Ectodermal cell (in vitro differentiated cells): ENCODE measurements at regions not wholly inside any gene's neighbourhood (a gene's known extent, or its start where the extent isn't known, plus 50 kb on each side); places are given as distances from the start of the nearest gene placed in this dataset.

ENCODE experiments used
- H3K27ac ChIP-seq: 2 replicates; pipeline ENCODE4 v1.7.0; 2013; ENCODE audit warnings: mild to moderate bottlenecking, low read depth, low read length; ENCODE audit not compliant: insufficient read depth, poor library complexity, severe bottlenecking
- H3K27me3 ChIP-seq: 2 replicates; pipeline ENCODE4 v1.7.0; 2013; ENCODE audit warnings: mild to moderate bottlenecking, low read length; ENCODE audit not compliant: insufficient read depth, control insufficient read depth, poor library complexity, severe bottlenecking
- H3K36me3 ChIP-seq: one replicate; pipeline ENCODE4 v1.7.0; 2013; ENCODE audit warnings: low read length; ENCODE audit not compliant: control insufficient read depth, insufficient read depth
- H3K4me1 ChIP-seq: one replicate; pipeline ENCODE4 v1.7.0; 2013; ENCODE audit warnings: low read length; ENCODE audit not compliant: control insufficient read depth, insufficient read depth
- H3K4me3 ChIP-seq: 2 replicates; pipeline ENCODE4 v1.7.0; 2013; ENCODE audit warnings: low read depth, low read length, control low read depth; ENCODE audit not compliant: insufficient read depth
- H3K9me3 ChIP-seq: 2 replicates; pipeline ENCODE4 v1.7.0; 2013; ENCODE audit warnings: mild to moderate bottlenecking, low read length, moderate library complexity; ENCODE audit not compliant: control insufficient read depth
- WGBS, 2 experiments: methylation state at CpG; one replicate each; pipeline ENCODE4 v1.1.7; 2013; ENCODE audit warnings: missing lambda C conversion rate in 2 of 2; 5-methylcytosine and 5-hydroxymethylcytosine counted together

DNA sequence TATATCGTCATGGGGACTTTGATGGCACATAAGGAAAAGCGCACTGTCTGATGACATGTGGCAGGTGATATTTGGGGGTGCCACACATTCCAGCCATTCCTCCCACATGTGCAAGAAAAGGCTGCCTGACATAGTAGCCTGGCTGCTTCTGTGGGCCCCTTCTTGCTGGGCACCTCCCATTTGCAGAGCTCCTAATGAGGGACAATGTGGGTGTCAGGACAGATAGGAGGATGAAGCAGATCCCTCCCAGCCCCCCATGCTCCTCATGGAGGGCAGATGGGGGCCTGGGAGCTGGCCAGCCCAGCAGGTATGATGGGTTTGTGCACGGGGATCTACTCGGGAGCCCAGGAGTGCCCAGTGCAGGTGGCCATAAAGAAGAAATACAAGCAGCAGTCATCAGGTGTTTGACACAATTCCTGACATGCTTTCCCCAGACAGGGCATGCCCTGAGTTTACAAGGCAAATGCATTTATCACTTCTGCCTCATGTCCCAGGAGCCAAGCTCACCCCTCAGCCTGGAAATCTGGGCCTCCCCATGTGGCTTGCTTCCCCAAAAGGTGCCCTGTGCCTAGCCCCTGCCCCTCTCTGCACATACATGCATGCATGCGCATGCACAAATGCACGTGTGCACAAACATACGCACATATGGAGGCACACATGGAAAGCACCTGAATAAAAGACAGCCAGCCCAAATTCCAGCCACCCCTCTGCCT is 260.6 kb upstream of the RPL38 start:
- H3K27me3 ChIP-seq, result no peaks in the 10 kb centered on the region
- H3K27ac ChIP-seq, result no peak overlapping the region
- no peaks in the 10 kb centered on the region for H3K4me1 ChIP-seq
- no peaks in the 10 kb centered on the region for H3K36me3 ChIP-seq
- H3K9me3 ChIP-seq, result no peaks in the 10 kb centered on the region
- WGBS, 2 experiments, result 94 to 95% methylated on average over 7 of the region's 7 CpGs
- H3K4me3 ChIP-seq, result no peak overlapping the region

DNA sequence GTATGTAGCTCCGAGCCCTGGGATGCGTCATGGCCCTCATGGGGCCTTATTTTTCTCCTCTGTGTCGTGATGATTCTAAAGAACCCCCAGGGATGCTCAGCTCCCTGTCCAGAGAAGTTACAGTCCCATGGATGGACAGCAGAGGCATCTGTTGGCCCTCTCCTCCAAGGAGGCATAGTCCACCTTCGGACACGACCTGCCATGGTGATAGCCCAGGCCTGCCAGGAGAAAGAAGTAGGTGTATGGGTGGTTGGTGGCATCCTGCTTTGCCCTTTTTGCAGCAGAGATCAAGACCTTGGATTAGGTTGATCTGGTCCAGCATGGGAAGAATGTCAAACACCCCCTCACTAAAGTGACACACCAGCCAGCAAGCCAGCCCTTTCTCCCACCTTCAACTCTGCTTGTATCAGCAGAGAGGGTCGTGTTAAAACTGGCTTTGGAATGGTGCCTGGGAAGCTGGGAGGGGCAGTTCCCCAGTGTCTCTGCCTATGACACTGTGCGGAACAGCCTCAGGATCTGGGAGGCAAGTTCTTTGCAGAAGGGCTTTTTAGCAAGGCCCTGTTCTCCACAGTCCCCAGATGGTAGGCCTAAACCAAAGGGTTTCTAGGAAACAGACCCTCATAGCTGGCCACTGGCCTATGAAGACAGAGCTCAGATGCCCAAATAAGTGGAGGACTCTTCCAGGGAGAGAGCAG is 259.9 kb upstream of the RPL38 start:
- Histone ChIP-seq H3K4me1 (no peaks in the 10 kb centered on the region), H3K36me3 (no peaks in the 10 kb centered on the region), H3K9me3 (no peaks in the 10 kb centered on the region), H3K27ac (no peak overlapping the region), H3K27me3 (no peaks in the 10 kb centered on the region), H3K4me3 (no peak overlapping the region)
- 72 to 76% methylated on average over 7 of the region's 7 CpGs for WGBS, 2 experiments

DNA sequence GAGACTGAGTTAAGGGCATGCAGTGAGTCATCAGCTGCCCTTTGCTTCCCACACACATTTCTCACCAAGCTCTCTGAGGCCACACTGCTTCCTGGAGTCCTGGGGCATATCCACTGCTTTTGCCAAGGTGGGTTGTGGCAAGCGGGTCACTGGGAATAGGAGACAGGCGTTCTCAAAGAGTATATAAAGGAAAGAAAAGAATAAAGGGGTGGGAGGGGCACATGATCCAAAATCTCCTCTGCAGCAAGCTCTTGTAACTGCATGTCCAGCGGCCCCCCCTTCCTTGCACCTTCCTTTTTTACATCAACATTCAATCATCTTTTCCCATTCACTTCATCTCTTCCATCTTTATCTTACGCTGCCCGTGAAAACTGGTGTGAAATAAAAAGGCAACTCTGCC is 259.1 kb upstream of the RPL38 start:
- Histone ChIP-seq H3K4me1 (no peaks in the 10 kb centered on the region), H3K4me3 (no peak overlapping the region), H3K27me3 (no peaks in the 10 kb centered on the region), H3K9me3 (no peaks in the 10 kb centered on the region), H3K27ac (no peak overlapping the region), H3K36me3 (no peaks in the 10 kb centered on the region)
- WGBS, 2 experiments, result 90 to 91% methylated on average over 5 of the region's 5 CpGs

DNA sequence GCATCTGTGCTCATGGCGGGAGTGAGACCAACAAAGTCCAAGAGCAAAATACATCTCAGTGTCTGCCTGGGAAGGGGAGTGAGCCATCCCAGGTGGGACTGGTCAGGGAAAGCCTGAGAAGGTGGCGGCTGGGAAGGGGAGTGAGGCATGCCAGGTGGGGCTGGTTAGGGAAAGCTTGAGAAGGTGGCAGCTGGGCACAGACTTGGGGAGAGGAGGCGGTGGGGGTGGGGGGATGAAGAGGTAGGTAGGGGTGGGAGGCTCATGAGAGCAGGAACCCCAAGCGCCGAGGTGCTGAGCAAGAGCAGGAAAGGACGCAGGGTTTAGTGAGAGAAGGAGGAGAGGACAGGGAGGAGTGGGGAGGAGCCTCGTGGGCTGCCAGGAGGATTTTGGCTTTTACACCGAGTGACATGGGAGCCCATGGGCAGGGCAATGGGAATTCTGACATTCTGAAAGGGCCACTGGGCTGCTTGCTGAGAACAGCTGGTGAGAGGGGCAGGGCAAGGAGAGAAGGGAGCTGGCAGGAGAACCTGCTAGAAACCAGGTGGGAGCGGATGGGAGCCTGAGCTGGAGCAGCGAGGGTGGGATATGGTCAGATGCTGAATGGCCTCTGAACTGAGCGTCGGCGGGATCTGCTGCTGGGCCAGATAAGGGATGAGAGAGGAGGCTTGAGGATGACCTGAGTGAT is 256.1 kb upstream of the RPL38 start:
- H3K36me3 ChIP-seq, result no peaks in the 10 kb centered on the region
- no peak overlapping the region for H3K4me3 ChIP-seq
- WGBS, 2 experiments, result 92% methylated on average over 13 of the region's 13 CpGs
- peaks cover 9% of the 10 kb centered on the region for H3K4me1 ChIP-seq
- no peaks in the 10 kb centered on the region for H3K9me3 ChIP-seq
- H3K27ac ChIP-seq, result no peak overlapping the region
- H3K27me3 ChIP-seq, result no peaks in the 10 kb centered on the region

DNA sequence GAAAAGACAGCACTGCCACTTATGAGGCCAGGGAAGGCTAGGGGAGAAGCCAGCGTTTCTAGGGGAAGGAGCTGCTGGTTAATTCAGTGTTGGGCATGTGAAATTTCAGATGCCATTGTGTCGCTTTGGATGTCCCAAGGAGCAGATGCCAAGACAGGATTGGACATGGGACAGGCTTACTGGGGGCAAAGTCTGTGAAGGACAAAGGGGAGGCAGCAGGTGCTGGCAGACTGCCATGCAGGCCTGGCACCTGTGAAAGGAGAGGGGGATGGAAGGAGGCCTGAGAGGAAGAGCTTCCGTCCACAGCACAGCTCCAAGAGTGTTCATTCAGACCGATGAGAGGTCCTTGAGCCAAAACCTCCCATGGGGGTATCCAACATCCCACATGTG is 255.5 kb upstream of the RPL38 start:
- WGBS, 2 experiments, result 93 to 95% methylated on average over 4 of the region's 4 CpGs
- no peaks in the 10 kb centered on the region for H3K9me3 ChIP-seq
- H3K4me1 ChIP-seq, result peaks cover 9% of the 10 kb centered on the region
- no peak overlapping the region for H3K27ac ChIP-seq
- no peaks in the 10 kb centered on the region for H3K27me3 ChIP-seq
- no peak overlapping the region for H3K4me3 ChIP-seq
- H3K36me3 ChIP-seq, result no peaks in the 10 kb centered on the region

DNA sequence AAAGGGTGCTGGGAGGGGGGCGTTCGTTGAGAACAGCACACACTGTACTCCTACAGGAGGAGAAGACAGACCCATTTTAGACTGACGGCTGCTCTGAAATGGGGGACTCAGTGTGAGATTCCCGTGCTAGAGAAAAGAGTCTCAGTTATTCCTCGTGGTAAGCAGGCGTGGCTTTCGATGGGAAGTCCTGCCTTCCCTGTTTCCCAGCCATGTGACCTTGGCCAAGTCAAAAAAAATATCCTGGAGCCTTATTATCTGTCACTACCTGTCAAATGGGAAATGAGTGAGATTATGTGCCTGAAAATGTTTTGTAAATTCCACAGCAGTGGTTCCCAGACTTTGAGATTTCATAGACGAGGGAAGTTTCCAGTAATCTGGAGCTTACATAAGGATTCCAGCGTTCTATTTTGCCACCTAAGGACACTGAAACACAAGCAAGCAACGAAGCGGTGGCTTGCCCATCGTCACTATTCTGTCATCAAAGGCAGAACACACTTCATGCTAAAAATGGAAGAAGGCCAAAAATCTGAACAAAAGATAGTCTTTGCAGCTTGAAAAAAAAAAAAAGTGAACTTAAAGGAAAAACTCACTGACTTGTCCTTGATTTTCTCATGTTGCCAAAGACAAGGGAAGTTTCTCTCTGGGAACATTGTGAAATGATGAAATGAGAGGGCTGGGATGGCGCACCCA is 253.4 kb upstream of the RPL38 start:
- H3K4me1 ChIP-seq, result peaks cover 9% of the 10 kb centered on the region
- H3K27me3 ChIP-seq, result no peaks in the 10 kb centered on the region
- H3K9me3 ChIP-seq, result no peaks in the 10 kb centered on the region
- no peaks in the 10 kb centered on the region for H3K36me3 ChIP-seq
- H3K27ac ChIP-seq, result no peak overlapping the region
- H3K4me3 ChIP-seq, result no peak overlapping the region
- WGBS, 2 experiments, result 92 to 93% methylated on average over 13 of the region's 13 CpGs

DNA sequence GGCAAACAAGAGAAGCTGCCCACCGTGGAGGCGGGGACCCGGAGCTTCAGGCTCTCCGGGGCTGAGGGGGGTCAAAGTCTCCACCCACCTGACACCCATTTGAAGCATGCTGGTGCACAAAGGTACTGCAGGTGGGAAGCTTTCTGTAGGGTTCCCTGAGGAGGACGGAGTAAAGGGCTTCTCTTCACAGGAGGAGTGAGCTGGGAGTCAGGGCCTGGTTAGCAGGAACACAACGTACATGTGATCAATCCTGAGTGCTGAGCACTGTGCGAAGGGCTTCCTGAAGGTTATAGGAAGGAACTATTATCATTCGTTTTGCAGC is 252.9 kb upstream of the RPL38 start:
- no peaks in the 10 kb centered on the region for H3K27me3 ChIP-seq
- no peak overlapping the region for H3K4me3 ChIP-seq
- H3K36me3 ChIP-seq, result no peaks in the 10 kb centered on the region
- H3K9me3 ChIP-seq, result no peaks in the 10 kb centered on the region
- H3K4me1 ChIP-seq, result peaks cover 9% of the 10 kb centered on the region
- WGBS, 2 experiments, result 81 to 82% methylated on average over 8 of the region's 8 CpGs
- no peak overlapping the region for H3K27ac ChIP-seq

DNA sequence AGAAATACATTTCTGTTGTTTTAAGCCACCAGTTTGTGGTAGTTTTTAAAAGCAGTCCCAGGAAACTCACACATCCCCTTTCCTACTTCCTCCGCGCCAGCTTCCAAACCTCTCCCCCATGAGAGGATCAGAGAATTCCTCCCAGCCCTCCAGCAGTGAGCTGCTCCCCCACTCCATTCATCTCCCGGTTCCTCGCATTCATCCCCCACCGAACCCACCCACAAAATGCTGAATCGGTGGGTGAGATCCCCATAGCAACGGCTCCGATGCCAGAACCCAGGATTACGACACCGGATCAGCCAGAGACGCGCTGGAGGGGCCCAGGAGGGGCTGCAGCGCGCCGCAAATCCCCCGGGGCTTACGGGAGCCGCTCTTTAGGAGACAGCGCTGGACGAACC is 251.4 kb upstream of the RPL38 start:
- H3K4me3 ChIP-seq, result peak overlapping the region; percentile 43
- 1 to 2% methylated on average over 20 of the region's 20 CpGs for WGBS, 2 experiments
- H3K9me3 ChIP-seq, result no peaks in the 10 kb centered on the region
- no peaks in the 10 kb centered on the region for H3K36me3 ChIP-seq
- no peaks in the 10 kb centered on the region for H3K27me3 ChIP-seq
- H3K27ac ChIP-seq, result peak overlapping the region; percentile 6
- H3K4me1 ChIP-seq, result peaks cover 12% of the 10 kb centered on the region

DNA sequence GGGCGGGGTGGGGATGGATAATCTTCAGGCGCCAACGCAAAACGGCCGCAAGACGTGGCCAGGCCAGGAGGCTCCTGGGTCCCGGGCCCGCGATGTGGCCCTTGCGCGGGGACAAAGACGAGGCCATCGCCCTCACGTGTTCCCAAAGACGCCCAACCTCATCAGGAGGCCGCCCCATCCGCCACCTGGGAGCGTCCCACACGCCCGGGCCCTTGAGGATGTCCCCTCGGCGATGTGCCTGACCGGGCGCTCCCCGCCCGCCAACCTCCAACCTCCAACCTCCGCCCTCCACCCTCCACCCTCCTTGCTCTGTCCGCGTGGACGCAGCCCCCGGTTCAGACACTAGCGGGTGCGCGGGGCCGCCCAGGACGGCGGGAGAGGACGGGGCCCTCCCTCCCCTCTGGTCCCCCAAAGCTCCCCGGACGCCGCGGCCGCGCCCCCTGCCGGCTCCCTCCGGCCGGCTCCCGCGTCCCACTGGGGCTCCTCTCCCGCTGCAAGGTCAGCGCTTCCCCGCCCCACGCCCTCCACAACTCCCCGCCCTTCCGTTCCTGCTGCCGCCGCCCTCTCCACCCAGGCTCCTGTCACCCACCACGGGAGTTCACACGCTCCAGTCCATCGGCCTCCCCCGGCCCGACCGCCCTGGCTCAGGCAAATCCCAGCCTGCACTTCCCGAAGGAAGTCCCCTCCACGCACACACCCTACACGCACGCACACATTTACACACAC is 250.8 kb upstream of the RPL38 start:
- Histone ChIP-seq H3K27me3 (no peaks in the 10 kb centered on the region), H3K27ac (peak overlapping the region; percentile 40), H3K9me3 (no peaks in the 10 kb centered on the region), H3K36me3 (no peaks in the 10 kb centered on the region), H3K4me1 (peaks cover 12% of the 10 kb centered on the region), H3K4me3 (peak overlapping the region; percentile 43)
- WGBS, 2 experiments, result 3% methylated on average over 67 of the region's 67 CpGs
